ENCODE measurements at regions not wholly inside any gene's neighbourhood (a gene's known extent, or its start where the extent isn't known, plus 50 kb on each side); places are given as distances from the start of the nearest gene placed in this dataset.

DNA sequence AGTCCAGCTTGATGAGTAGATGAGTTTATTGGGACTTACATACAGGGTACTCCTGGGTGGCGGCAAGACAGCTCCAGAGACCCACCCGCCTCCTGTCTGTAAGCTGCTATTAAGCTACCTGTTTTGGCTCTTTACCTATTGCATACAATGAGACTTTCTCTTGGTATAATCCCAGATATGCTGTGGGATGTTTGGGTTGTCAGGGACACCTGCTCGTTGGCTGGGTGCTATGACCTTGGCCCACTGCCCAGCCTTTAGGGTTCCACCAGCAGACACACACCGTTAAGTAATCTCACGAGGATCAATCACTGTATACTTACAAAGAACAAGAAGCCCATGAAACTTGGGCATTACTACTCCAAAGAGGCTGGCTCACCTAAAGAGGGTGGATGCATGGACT lies 116.4 kb downstream of the NPIPB5 start:
- H3K4me1 Mint-ChIP-seq, result peaks cover 12 to 20% of the 10 kb centered on the region in 2 experiments
- no peak overlapping the region for H3K27ac Mint-ChIP-seq
- no peak overlapping the region for H3K4me3 Mint-ChIP-seq
- no peak overlapping the region for H4K8ac ChIP-seq (replicated peaks; ENCODE audit: insufficient read length, low read depth, low read length)
- H2BK12ac ChIP-seq (ENCODE audit: insufficient read length, low read depth, low read length), result no peak overlapping the region
- no peaks in the 10 kb centered on the region for H3K27me3 Mint-ChIP-seq (ENCODE audit: low read depth)
- WGBS (ENCODE audit: extremely low coverage, insufficient read length, low lambda C conversion rate), result no CpG with 5 or more reads among the region's 5 CpGs
- H3K4me1 ChIP-seq (ENCODE audit: insufficient read depth, low read length), result peaks cover 2% of the 10 kb centered on the region; the same call in 1 of the 2 replicates
- no peak overlapping the region for H2AK5ac ChIP-seq (ENCODE audit: insufficient read length, low read length)
- no peak overlapping the region for H3K4me2 ChIP-seq (ENCODE audit: insufficient read depth, insufficient read length, low read length)
- no peak overlapping the region for H4K91ac ChIP-seq (ENCODE audit: insufficient read length, low read depth, low read length)
- no peak overlapping the region for H3K27ac ChIP-seq (ENCODE audit: insufficient read length, low read depth, low read length)
- no peak overlapping the region for H2AFZ ChIP-seq (ENCODE audit: low read length)
- no peak overlapping the region for H3K56ac ChIP-seq (ENCODE audit: insufficient read length, low read depth, low read length)
- H4K20me1 ChIP-seq (ENCODE audit: control insufficient read depth, insufficient read depth, insufficient read length), result no peaks in the 10 kb centered on the region
- H3K23me2 ChIP-seq (ENCODE audit: insufficient read length, low read depth, low read length, poor library complexity, severe bottlenecking), result no peaks in the 10 kb centered on the region
- H3K4ac ChIP-seq (ENCODE audit: low read depth, low read length), result no peak overlapping the region
- no peaks in the 10 kb centered on the region for H3K79me2 ChIP-seq (ENCODE audit: insufficient read depth, low read length)
- no peak overlapping the region for H3T11ph ChIP-seq (ENCODE audit: low read length)
- no peak overlapping the region for H3K23ac ChIP-seq (ENCODE audit: insufficient read length, low read depth, low read length)
- no peaks in the 10 kb centered on the region for H3K79me1 ChIP-seq (ENCODE audit: insufficient read depth, low read depth, low read length, poor library complexity, severe bottlenecking)
- no peak overlapping the region for H2BK15ac ChIP-seq (ENCODE audit: low read depth, low read length)
- TF ChIP-seq CTCF (conservative IDR thresholded peaks at IDR 0.05), result no peak
- H2BK120ac ChIP-seq (ENCODE audit: low read depth, low read length, poor library complexity, severe bottlenecking), result no peak overlapping the region
- H3K9me3 Mint-ChIP-seq, result no peaks in the 10 kb centered on the region
- H2BK5ac ChIP-seq (ENCODE audit: insufficient read length, low read length), result no peak overlapping the region
- H3K9ac ChIP-seq (ENCODE audit: extremely low read depth, insufficient read length, low read length), result no peak overlapping the region
- H3K27me3 ChIP-seq (ENCODE audit: insufficient read depth, low read length), result no peaks in the 10 kb centered on the region
- H3K18ac ChIP-seq (ENCODE audit: insufficient read length, low read depth, low read length), result no peak overlapping the region
- no peak overlapping the region for H3K14ac ChIP-seq (ENCODE audit: insufficient read depth, low read length)
- no peak overlapping the region for H4K5ac ChIP-seq (ENCODE audit: insufficient read length, low read depth, low read length)
- H2BK20ac ChIP-seq (ENCODE audit: low read depth, low read length, poor library complexity, severe bottlenecking), result no peak overlapping the region
- H3K36me3 Mint-ChIP-seq (ENCODE audit: insufficient read depth in 1 of 3, low read depth in 3 of 3), result 0 out of 7 replicates have a peak, but pooled peaks cover 0 to 4% (median 0%) of the 10 kb centered on the region in 3 experiments
- no peak for DNase-seq
- no peaks in the 10 kb centered on the region for H3K9me3 ChIP-seq (ENCODE audit: control insufficient read depth, low read depth, low read length)
